Erythroblast (primary cell): ENCODE measurements at regions not wholly inside any gene's neighbourhood (a gene's known extent, or its start where the extent isn't known, plus 50 kb on each side); places are given as distances from the start of the nearest gene placed in this dataset.

Experiments
- GATA1 ChIP-seq: IDR thresholded peaks from 2 replicates; pipeline ENCODE4 v1.6.1; 2011; ENCODE audit warnings: low read depth, mild to moderate bottlenecking, control low read depth, low read length, moderate library complexity
- POLR2A ChIP-seq: IDR thresholded peaks from 2 replicates; pipeline ENCODE4 v1.6.1; 2011; ENCODE audit warnings: mild to moderate bottlenecking, low read length

DNA sequence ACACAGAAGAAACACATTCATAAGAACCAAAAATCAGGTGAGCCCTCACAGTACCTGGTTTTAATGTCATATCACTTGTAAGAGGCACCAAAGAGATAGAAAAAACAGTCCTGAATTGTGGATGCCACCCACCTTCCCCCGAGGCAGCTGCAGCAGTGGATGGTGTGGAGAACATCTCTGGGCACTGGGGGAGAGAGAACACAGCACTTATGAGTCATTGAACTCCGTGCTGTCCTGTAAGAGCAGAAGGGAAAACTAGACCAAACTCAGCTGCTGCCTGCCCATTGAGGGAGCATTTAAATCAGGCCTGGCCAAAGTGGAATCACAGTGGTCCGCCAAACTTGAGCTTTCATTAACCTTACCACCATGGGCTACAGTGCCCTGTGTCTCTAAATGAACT lies 296.2 kb downstream of the SPATA31D1 start:
- TF ChIP-seq POLR2A, result no peak
- TF ChIP-seq GATA1, result no peak
